K562 (cell line): ENCODE measurements at regions not wholly inside any gene's neighbourhood (a gene's known extent, or its start where the extent isn't known, plus 50 kb on each side); places are given as distances from the start of the nearest gene placed in this dataset.

Experiments
- ATAC-seq: fragments of 200-7000 bp; cut with Tn5 transposase; 3 replicates; pipeline ENCODE4 v1.9.1; 2020; ENCODE audit warnings: moderate library complexity
- BruUV-seq: library from RNA; stranded (reverse); fragments of 400-500 nt; replicated peaks from 2 replicates; lab custom pipeline; 2021; lab: Mats Ljungman, UMichigan
- CTCF ChIA-PET: fragments of 300-600 bp; formaldehyde crosslinking; extraction: SDS; loops from one replicate; lab custom pipeline; 2021; ENCODE audit warnings: low intra/inter-chr PET ratio; lab: Yijun Ruan, JAX
- POLR2A ChIA-PET: fragments of 300-600, 350-650 bp; sonication (Branson Sonifier 250); formaldehyde crosslinking; extraction: SDS; loops from one replicate; lab custom pipeline; 2021; ENCODE audit warnings: antibody characterized with exemption, inconsistent platforms; lab: Yijun Ruan, JAX
- DNase-seq, 4 experiments: peaks; one replicate each; pipeline versions ENCODE4 v3.0.0 to v3.0.0-alpha.2; 2011 to 2018; ENCODE audit warnings: low spot score in 3 of 4, mixed read lengths in 3 of 4; ENCODE audit errors: extremely low read depth in 1 of 4
- FAIRE-seq: peaks from 2 replicates; lab custom pipeline; 2011; peaks lifted over from hg19 to GRCh38; lab: Jason Lieb, UNC
- H2AFZ ChIP-seq: 2 replicates; pipeline ENCODE4 v1.6.0; 2011; ENCODE audit warnings: low read depth, low read length, control low read depth, inconsistent platforms
- H3K27ac ChIP-seq: fragments of 200-600 bp; 3 replicates; pipeline ENCODE4 v1.8.0; 2011; ENCODE audit warnings: low read depth, mild to moderate bottlenecking, control low read depth, inconsistent platforms, low read length, moderate library complexity, mixed read lengths; ENCODE audit errors: extremely low read depth
- H3K27me3 ChIP-seq, 2 experiments: fragments of 300-600 bp in 1 of 2; 2 replicates in 1 of 2; 3 replicates in 1 of 2; pipeline versions ENCODE4 v1.6.0 to v1.8.0; 2011; ENCODE audit warnings: inconsistent platforms in 2 of 2, low read length in 2 of 2, mild to moderate bottlenecking in 1 of 2, mixed read lengths in 1 of 2, moderate library complexity in 1 of 2; ENCODE audit not compliant: control insufficient read depth in 2 of 2, insufficient read depth in 2 of 2
- H3K36me3 ChIP-seq: fragments of 300-600 bp; 3 replicates; pipeline ENCODE4 v1.8.0; 2011; ENCODE audit warnings: mild to moderate bottlenecking, low read length, inconsistent platforms; ENCODE audit not compliant: control insufficient read depth, insufficient read depth
- H3K4me1 ChIP-seq, 2 experiments: fragments of 200-600 bp in 1 of 2; replicated peaks in 1 of 2; 2 replicates in 1 of 2; 3 replicates in 1 of 2; pipeline versions ENCODE4 v1.5.1 to v1.8.0; 2011; ENCODE audit warnings: inconsistent platforms in 2 of 2, low read length in 2 of 2, mild to moderate bottlenecking in 1 of 2, mixed read lengths in 1 of 2, moderate library complexity in 1 of 2; ENCODE audit not compliant: control insufficient read depth in 2 of 2, insufficient read depth in 2 of 2
- H3K4me2 ChIP-seq: 2 replicates; pipeline ENCODE4 v1.6.1; 2011; ENCODE audit warnings: low read length, control low read depth, inconsistent platforms, mixed read lengths; ENCODE audit not compliant: insufficient read depth
- H3K4me3 ChIP-seq: fragments of 200-600 bp; sonication (generic), shearing (Covaris generic); 2 replicates; pipeline ENCODE4 v1.5.1; 2016; ENCODE audit warnings: control low read depth, inconsistent platforms
- H3K79me2 ChIP-seq: fragments of 200-600 bp; 3 replicates; pipeline ENCODE4 v1.8.0; 2011; ENCODE audit warnings: low read length, inconsistent platforms; ENCODE audit not compliant: control insufficient read depth, insufficient read depth
- H3K9ac ChIP-seq, 2 experiments: 2 replicates each; pipeline versions ENCODE4 v1.6.0 to v1.6.1; 2011; ENCODE audit warnings: low read depth in 2 of 2, low read length in 2 of 2, control low read depth in 1 of 2, inconsistent platforms in 1 of 2, mild to moderate bottlenecking in 1 of 2, mixed read lengths in 1 of 2; ENCODE audit not compliant: insufficient read depth in 1 of 2
- H3K9me1 ChIP-seq: one replicate; pipeline ENCODE4 v1.6.0; 2011; ENCODE audit warnings: inconsistent platforms, mild to moderate bottlenecking, low read length, moderate library complexity; ENCODE audit not compliant: control insufficient read depth, insufficient read depth
- H3K9me3 ChIP-seq: replicated peaks from 2 replicates; pipeline ENCODE4 v1.5.1; 2011; ENCODE audit warnings: low read depth, low read length, inconsistent platforms; ENCODE audit not compliant: control insufficient read depth, insufficient read depth
- H4K20me1 ChIP-seq: replicated peaks from 2 replicates; pipeline ENCODE4 v1.6.1; 2011; ENCODE audit warnings: low read length, inconsistent platforms, mixed read lengths; ENCODE audit not compliant: control insufficient read depth, insufficient read depth
- GABPA ChIP-seq: fragments of 200-800 bp; sonication (Bioruptor generic); conservative IDR thresholded peaks from 2 replicates; pipeline ENCODE4 v1.6.1; 2016; ENCODE audit warnings: low read depth, missing genetic modification characterization, missing compliant biosample characterization
- IRF1 ChIP-seq: sonication (generic); formaldehyde crosslinking; IDR thresholded peaks from 2 replicates; pipeline ENCODE4 v1.8.0; 2022; ENCODE audit warnings: missing genetic modification reagents, mild to moderate bottlenecking, borderline replicate concordance
- OTX1 ChIP-seq: fragments of 450-650 bp; formaldehyde crosslinking; IDR thresholded peaks from 2 replicates; pipeline ENCODE4 v1.4.0; 2022; ENCODE audit warnings: mild to moderate bottlenecking
- TEAD2 ChIP-seq: fragments of 450-650 bp; IDR thresholded peaks from 2 replicates; pipeline ENCODE4 v1.6.1; 2016; ENCODE audit warnings: missing genetic modification characterization, control low read depth, missing compliant biosample characterization
- ZBED1 ChIP-seq: IDR thresholded peaks from 2 replicates; pipeline ENCODE4 v1.6.1; 2014
- ZKSCAN8 ChIP-seq: fragments of 200-800 bp; sonication (Bioruptor generic); IDR thresholded peaks from 2 replicates; pipeline ENCODE4 v1.6.1; 2016; ENCODE audit warnings: missing genetic modification characterization, missing compliant biosample characterization
- WGBS: fragments of 100-300 bp; shearing (Covaris generic); methylation state at CpG from one replicate; pipeline ENCODE4 v1.1.6; 2016; ENCODE audit warnings: low coverage, mixed read lengths; ENCODE audit not compliant: insufficient coverage; ENCODE audit errors: missing lambda C conversion rate; 5-methylcytosine and 5-hydroxymethylcytosine counted together
- in situ Hi-C: fragments of 300-500 bp; cut with MboI; formaldehyde crosslinking; loops from 4 replicates; pipeline ENCODE4 v1.15.0; 2018; ENCODE audit warnings: inconsistent platforms, mixed read lengths
- intact Hi-C: fragments of 100-400 bp; cut with micrococcal nuclease; formaldehyde crosslinking; loops from 2 replicates; pipeline ENCODE4 v1.14.2; 2022
- TF ChIP-seq, protein P1 (sequence below), 2 experiments: fragments of 200-800 bp in 1 of 2; sonication (Bioruptor generic) in 1 of 2; sonication (generic) in 1 of 2; formaldehyde crosslinking in 1 of 2; IDR thresholded peaks in 1 of 2; conservative IDR thresholded peaks in 1 of 2; 2 replicates each; pipeline versions ENCODE4 v1.5.0 to v1.6.1; 2016 to 2020; ENCODE audit warnings: missing compliant biosample characterization in 1 of 2, missing genetic modification characterization in 1 of 2, missing genetic modification reagents in 1 of 2

DNA sequence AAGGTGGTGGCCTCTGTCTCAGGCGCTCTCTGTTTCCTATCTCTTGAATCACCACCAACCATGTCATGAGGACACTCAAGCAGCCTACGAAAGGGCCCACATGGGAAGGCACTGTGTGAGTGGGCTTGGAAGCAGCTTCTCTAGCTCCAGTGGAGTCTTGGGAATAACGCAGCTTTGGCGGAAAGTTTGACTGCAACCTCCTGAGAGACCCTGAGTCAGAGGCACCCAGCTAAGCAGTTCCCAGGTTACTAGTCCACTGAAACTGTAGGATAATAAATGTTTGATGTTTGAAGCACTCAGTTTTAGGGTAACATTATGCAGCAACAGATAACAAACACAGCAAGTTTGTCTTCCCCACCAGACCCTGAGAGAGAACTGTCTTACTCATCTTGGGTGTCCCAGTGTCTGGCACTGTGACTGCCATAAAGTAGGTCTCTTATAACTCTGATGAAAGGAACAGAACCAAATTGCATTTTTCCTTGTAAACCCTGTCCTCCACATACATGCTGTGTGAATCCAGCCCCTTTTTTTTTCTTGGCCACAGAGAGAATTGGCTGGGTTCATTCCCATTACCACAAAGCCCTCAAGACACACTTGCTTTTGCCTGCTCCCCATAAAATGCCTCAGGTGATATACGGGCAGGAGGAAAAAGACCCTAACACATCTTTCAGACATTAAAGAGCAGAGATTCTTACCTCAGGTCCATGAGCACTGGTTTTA is 185.5 kb downstream of the ZNF365 start:
- Histone ChIP-seq H3K27ac (no peak overlapping the region), H3K79me2 (no peaks in the 10 kb centered on the region)
- CTCF ChIA-PET: no interaction called here
- FAIRE-seq (no peak), DNase-seq (no peak), ATAC-seq (no peak)
- TF ChIP-seq ZBED1 (no peak), ZKSCAN8 (CRISPR knock-in tag) (0 out of 2 replicates have a peak, but pooled peaks have one; percentile 27), TEAD2 (tag) (no peak), IRF1 (no peak), GABPA (tag) (no peak), OTX1 (no peak)
- TF ChIP-seq, protein P1, sequence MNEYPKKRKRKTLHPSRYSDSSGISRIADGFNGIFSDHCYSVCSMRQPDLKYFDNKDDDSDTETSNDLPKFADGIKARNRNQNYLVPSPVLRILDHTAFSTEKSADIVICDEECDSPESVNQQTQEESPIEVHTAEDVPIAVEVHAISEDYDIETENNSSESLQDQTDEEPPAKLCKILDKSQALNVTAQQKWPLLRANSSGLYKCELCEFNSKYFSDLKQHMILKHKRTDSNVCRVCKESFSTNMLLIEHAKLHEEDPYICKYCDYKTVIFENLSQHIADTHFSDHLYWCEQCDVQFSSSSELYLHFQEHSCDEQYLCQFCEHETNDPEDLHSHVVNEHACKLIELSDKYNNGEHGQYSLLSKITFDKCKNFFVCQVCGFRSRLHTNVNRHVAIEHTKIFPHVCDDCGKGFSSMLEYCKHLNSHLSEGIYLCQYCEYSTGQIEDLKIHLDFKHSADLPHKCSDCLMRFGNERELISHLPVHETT (CRISPR knock-in tag; conservative IDR thresholded peaks at IDR 0.05 in 1 of 2, IDR thresholded peaks at IDR 0.05 in 1 of 2): no peak
- TF ChIP-seq, all 486 proteins: peak for 1
- 7% methylated on average over 5 of the region's 5 CpGs for WGBS
- in situ Hi-C loops (no loop called here), intact Hi-C loops (no loop called here)
- Histone ChIP-seq H3K4me1 (no peaks in the 10 kb centered on the region), H3K36me3 (no peaks in the 10 kb centered on the region), H2AFZ (no peak overlapping the region), H4K20me1 (no peaks in the 10 kb centered on the region), H3K9me3 (no peaks in the 10 kb centered on the region), H3K27me3 (no peaks in the 10 kb centered on the region), H3K4me3 (no peak overlapping the region), H3K9ac (no peak overlapping the region), H3K4me2 (no peak overlapping the region), H3K9me1 (no peaks in the 10 kb centered on the region)
- POLR2A ChIA-PET: no interaction called here
- no TSS peak for BruUV-seq
